Right atrium auricular region (tissue), 2 donors: ENCODE measurements at regions not wholly inside any gene's neighbourhood (a gene's known extent, or its start where the extent isn't known, plus 50 kb on each side); places are given as distances from the start of the nearest gene placed in this dataset.

Source experiments
- DNase-seq: peaks from one replicate; pipeline ENCODE4 v3.0.0-alpha.2; 2019; ENCODE audit warnings: low spot score
- H3K27ac ChIP-seq, 2 donors: fragments of 200-600 bp; sonication (generic); 1 replicate in 1 of 2; 2 replicates in 1 of 2; pipeline ENCODE4 v1.5.1; 2016 to 2019
- H3K27me3 ChIP-seq, 2 donors: fragments of 200-600 bp; sonication (generic); one replicate each; pipeline versions ENCODE4 v1.5.1 to v1.6.0; 2017 to 2019
- H3K36me3 ChIP-seq: fragments of 200-600 bp; sonication (generic); one replicate; pipeline ENCODE4 v1.5.1; 2016
- H3K4me1 ChIP-seq, 2 donors: fragments of 200-600 bp; sonication (generic); one replicate each; pipeline versions ENCODE4 v1.5.1 to v1.6.0; 2017 to 2019
- H3K4me3 ChIP-seq, 2 donors: fragments of 200-600 bp; sonication (generic); 1 replicate in 1 of 2; 2 replicates in 1 of 2; pipeline ENCODE4 v1.5.1; 2017 to 2019; ENCODE audit warnings: mild to moderate bottlenecking in 1 of 2, moderate library complexity in 1 of 2
- H3K9me3 ChIP-seq, 2 donors: fragments of 200-600 bp; sonication (generic); one replicate each; pipeline ENCODE4 v1.5.1; 2019
- TF ChIP-seq, protein P1 (sequence below), 2 donors: fragments of 200-600 bp; sonication (generic); IDR thresholded peaks; one replicate each; pipeline ENCODE4 v1.5.1; 2019; ENCODE audit warnings: antibody characterized with exemption in 2 of 2

DNA sequence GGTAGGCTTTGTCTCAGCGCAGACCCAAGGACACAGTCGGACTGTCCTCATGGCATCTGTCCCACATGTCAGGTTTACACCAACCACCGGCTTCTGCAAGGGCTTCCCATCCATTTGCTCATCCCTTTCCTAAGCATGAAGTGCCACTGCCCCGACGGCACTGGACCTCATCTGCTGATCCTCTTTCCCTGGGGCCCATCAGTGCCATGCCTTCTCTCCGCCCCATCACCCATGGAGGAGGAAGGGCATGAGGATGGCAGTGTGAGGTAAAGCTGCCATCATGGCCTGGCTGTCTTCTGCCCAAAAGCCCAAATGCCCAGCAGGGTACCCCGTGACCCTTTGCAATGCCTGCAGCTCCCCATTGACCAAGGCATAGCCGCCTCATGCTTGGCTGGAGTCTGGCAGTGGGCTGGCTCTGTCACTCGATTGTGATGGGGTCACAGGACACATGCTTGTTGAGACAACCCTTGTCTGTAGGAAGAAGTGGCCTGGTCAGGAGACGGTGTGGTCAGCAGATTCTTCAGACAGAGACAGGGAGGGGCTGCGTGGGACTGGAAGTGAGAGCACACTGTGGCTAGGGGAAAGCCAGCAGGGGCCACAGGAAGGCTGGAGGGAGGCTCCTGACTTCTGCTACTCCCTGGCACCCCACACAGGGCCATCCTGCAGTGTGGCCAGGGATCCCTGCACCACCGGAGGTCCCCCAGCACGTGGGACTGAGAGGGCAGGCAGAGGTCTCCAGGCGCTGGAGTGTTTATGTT is 493.7 kb upstream of the HS6ST1 start:
- no peaks in the 10 kb centered on the region for H3K36me3 ChIP-seq
- H3K27me3 ChIP-seq: no peaks in the 10 kb centered on the region
- H3K4me1 ChIP-seq: peaks cover 0 to 9% of the 10 kb centered on the region in 2 donors
- no peak overlapping the region for H3K4me3 ChIP-seq
- TF ChIP-seq, protein P1, sequence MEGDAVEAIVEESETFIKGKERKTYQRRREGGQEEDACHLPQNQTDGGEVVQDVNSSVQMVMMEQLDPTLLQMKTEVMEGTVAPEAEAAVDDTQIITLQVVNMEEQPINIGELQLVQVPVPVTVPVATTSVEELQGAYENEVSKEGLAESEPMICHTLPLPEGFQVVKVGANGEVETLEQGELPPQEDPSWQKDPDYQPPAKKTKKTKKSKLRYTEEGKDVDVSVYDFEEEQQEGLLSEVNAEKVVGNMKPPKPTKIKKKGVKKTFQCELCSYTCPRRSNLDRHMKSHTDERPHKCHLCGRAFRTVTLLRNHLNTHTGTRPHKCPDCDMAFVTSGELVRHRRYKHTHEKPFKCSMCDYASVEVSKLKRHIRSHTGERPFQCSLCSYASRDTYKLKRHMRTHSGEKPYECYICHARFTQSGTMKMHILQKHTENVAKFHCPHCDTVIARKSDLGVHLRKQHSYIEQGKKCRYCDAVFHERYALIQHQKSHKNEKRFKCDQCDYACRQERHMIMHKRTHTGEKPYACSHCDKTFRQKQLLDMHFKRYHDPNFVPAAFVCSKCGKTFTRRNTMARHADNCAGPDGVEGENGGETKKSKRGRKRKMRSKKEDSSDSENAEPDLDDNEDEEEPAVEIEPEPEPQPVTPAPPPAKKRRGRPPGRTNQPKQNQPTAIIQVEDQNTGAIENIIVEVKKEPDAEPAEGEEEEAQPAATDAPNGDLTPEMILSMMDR (IDR thresholded peaks at IDR 0.05): no peak
- no peak overlapping the region for H3K27ac ChIP-seq
- no peaks in the 10 kb centered on the region for H3K9me3 ChIP-seq
- DNase-seq: no peak

DNA sequence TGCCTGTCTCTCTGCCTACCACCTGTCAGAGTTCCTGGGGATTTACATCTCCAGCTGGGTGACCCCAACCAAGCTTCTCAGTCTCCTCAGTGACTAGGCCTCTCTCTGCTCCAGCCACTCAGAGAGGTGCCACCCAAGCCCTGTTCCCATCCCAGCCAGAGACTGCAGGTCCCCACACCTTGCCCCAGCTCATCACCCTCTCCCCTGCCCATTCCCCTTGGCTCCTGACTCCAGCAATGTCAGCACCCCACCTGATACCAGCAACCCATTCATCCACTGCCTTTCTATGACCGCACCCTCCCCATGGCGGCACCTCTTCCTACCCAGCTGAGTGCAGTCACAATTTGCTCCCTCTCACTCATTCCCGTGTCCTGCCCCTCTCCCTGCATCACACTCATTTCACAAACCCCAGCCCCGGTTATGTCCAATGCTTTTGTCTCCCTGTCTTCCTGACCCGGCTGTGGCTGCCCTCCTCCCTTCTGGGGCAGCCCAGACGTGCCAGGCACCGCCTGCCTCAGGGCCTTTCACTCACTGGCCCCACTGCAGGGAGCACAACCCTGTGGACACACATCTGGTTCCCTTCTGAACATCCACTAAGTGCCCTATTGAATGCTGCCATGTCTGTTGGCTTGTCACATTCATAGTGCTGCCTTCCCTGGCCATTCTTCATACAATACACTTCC is 494.8 kb upstream of the HS6ST1 start:
- TF ChIP-seq, protein P1 (IDR thresholded peaks at IDR 0.05): no peak
- DNase-seq: peak; percentile 44
- Histone ChIP-seq H3K9me3 (no peaks in the 10 kb centered on the region), H3K27me3 (no peaks in the 10 kb centered on the region), H3K4me3 (no peak overlapping the region), H3K27ac (no peak overlapping the region), H3K36me3 (no peaks in the 10 kb centered on the region), H3K4me1 (peaks cover 0 to 8% of the 10 kb centered on the region in 2 donors)

DNA sequence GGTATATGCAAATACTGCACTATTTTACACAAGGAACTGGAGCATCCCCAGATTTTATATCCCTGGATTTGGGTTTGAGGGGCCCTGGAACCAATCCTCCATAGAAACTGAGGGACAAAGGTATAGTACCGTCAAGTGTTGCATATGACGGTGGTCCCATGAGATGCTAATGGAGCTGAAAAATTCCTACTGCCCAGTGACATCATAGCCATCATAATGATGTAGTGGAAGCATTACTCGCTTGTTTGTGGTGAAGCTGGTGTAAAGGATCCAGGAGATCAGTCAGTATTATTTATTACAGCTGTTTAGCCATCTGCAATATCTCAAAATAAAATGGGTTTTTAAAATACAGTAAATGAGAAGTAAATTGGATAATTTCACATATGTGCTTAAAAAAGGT is 496.6 kb upstream of the HS6ST1 start:
- Histone ChIP-seq H3K4me3 (no peak overlapping the region), H3K27me3 (no peaks in the 10 kb centered on the region), H3K4me1 (no peaks in the 10 kb centered on the region), H3K27ac (no peak overlapping the region), H3K9me3 (no peaks in the 10 kb centered on the region), H3K36me3 (no peaks in the 10 kb centered on the region)
- TF ChIP-seq, protein P1 (IDR thresholded peaks at IDR 0.05): no peak
- DNase-seq: no peak

DNA sequence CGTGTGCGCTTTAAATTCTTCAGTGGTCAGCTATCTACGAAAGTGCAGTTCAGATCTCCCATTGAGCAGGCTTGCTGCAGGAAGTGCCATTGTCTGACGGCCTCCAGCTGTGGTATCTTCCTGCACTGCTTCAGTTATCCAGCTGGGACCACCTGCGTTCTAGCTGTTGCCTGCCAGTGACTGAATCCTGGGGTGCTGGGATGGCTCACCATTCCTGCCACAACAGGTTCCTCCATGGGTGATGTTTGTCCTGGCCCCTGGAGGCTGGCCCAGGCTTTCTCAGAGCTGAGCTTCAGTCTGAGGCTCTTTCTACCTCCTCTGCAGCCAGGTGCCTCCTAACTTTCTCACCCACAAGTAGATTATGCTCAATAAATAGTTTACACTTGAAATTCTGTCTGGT is 498.5 kb upstream of the HS6ST1 start:
- TF ChIP-seq, protein P1 (IDR thresholded peaks at IDR 0.05): no peak
- Histone ChIP-seq H3K9me3 (no peaks in the 10 kb centered on the region), H3K4me3 (no peak overlapping the region), H3K27ac (no peak overlapping the region), H3K36me3 (no peaks in the 10 kb centered on the region), H3K27me3 (no peaks in the 10 kb centered on the region), H3K4me1 (no peaks in the 10 kb centered on the region)
- DNase-seq: no peak

DNA sequence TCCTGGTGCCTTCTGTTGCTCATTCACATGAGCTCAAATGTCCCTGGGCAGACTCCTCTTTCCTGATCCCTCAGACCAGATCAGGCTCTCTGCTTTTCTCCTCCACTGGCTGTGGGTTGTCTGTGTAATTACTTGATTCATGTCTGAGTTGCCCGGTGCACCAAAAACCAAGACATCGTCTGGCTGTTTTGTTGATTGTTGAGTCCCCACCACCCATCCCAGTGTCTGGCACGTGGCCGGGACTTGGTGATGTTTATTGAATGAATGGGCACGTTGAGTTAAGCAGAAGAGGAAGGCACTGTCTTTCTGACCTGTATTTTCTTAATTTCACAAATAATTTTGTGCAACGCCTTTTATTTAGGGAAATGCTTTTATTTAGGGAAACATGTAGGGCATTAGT is 499.1 kb upstream of the HS6ST1 start:
- DNase-seq: no peak
- TF ChIP-seq, protein P1 (IDR thresholded peaks at IDR 0.05): no peak
- Histone ChIP-seq H3K9me3 (no peaks in the 10 kb centered on the region), H3K27ac (no peak overlapping the region), H3K4me3 (no peak overlapping the region), H3K27me3 (no peaks in the 10 kb centered on the region), H3K4me1 (no peaks in the 10 kb centered on the region), H3K36me3 (no peaks in the 10 kb centered on the region)
